ENCODE measurements at regions not wholly inside any gene's neighbourhood (a gene's known extent, or its start where the extent isn't known, plus 50 kb on each side); places are given as distances from the start of the nearest gene placed in this dataset.

GRCh38 chr20:37643400-37643799, 50.4 kb upstream of the CTNNBL1 start:
- no peak for DNase-seq (ENCODE audit: low spot score, unreplicated experiment)
- H3K27me3 Mint-ChIP-seq, result peaks cover 37% of the 10 kb centered on the region
- no peaks in the 10 kb centered on the region for H3K36me3 Mint-ChIP-seq (ENCODE audit: insufficient read depth)
- peaks cover 7% of the 10 kb centered on the region for H3K4me1 Mint-ChIP-seq (ENCODE audit: low read depth)
- no peak overlapping the region for H3K4me3 Mint-ChIP-seq (ENCODE audit: low read depth)
- no peaks in the 10 kb centered on the region for H3K9me3 Mint-ChIP-seq (ENCODE audit: low read depth)
- TF ChIP-seq CTCF (IDR thresholded peaks at IDR 0.05; ENCODE audit: unreplicated experiment), result no peak
- H3K27ac Mint-ChIP-seq, result no peak overlapping the region

GRCh38 chr20:37642246-37642645, 51.6 kb upstream of the CTNNBL1 start:
- no peak for DNase-seq (ENCODE audit: low spot score, unreplicated experiment)
- Mint-ChIP-seq H3K27me3 (peaks cover 37% of the 10 kb centered on the region), H3K4me3 (ENCODE audit: low read depth) (no peak overlapping the region), H3K4me1 (ENCODE audit: low read depth) (peaks cover 7% of the 10 kb centered on the region), H3K9me3 (ENCODE audit: low read depth) (no peaks in the 10 kb centered on the region), H3K27ac (no peak overlapping the region), H3K36me3 (ENCODE audit: insufficient read depth) (no peaks in the 10 kb centered on the region)
- TF ChIP-seq CTCF (IDR thresholded peaks at IDR 0.05; ENCODE audit: unreplicated experiment), result no peak

- H3K9me3 Mint-ChIP-seq (ENCODE audit: low read depth), result no peaks in the 10 kb centered on the region
- no peak overlapping the region for H3K4me3 Mint-ChIP-seq (ENCODE audit: low read depth)
- H3K27me3 Mint-ChIP-seq, result peaks cover 37% of the 10 kb centered on the region
- TF ChIP-seq CTCF (IDR thresholded peaks at IDR 0.05; ENCODE audit: unreplicated experiment), result no peak
- peaks cover 10% of the 10 kb centered on the region for H3K4me1 Mint-ChIP-seq (ENCODE audit: low read depth)
- no peak overlapping the region for H3K27ac Mint-ChIP-seq
- no peak for DNase-seq (ENCODE audit: low spot score, unreplicated experiment)
- no peaks in the 10 kb centered on the region for H3K36me3 Mint-ChIP-seq (ENCODE audit: insufficient read depth)
These were observed 52.9 kb upstream of the CTNNBL1 start for GRCh38 chr20:37640600-37641561.

GRCh38 chr20:37638527-37638926, 55.3 kb upstream of the CTNNBL1 start:
- peaks cover 35% of the 10 kb centered on the region for H3K27me3 Mint-ChIP-seq
- H3K4me3 Mint-ChIP-seq (ENCODE audit: low read depth), result no peak overlapping the region
- H3K9me3 Mint-ChIP-seq (ENCODE audit: low read depth), result no peaks in the 10 kb centered on the region
- H3K27ac Mint-ChIP-seq, result no peak overlapping the region
- H3K4me1 Mint-ChIP-seq (ENCODE audit: low read depth), result peaks cover 10% of the 10 kb centered on the region
- DNase-seq (ENCODE audit: low spot score, unreplicated experiment), result no peak
- no peak for TF ChIP-seq CTCF (IDR thresholded peaks at IDR 0.05; ENCODE audit: unreplicated experiment)
- no peaks in the 10 kb centered on the region for H3K36me3 Mint-ChIP-seq (ENCODE audit: insufficient read depth)

GRCh38 chr20:37636977-37637376, 56.9 kb upstream of the CTNNBL1 start:
- Mint-ChIP-seq H3K27ac (no peak overlapping the region), H3K36me3 (ENCODE audit: insufficient read depth) (no peaks in the 10 kb centered on the region), H3K4me1 (ENCODE audit: low read depth) (peaks cover 10% of the 10 kb centered on the region), H3K9me3 (ENCODE audit: low read depth) (no peaks in the 10 kb centered on the region), H3K4me3 (ENCODE audit: low read depth) (no peak overlapping the region), H3K27me3 (peaks cover 36% of the 10 kb centered on the region)
- DNase-seq (ENCODE audit: low spot score, unreplicated experiment), result no peak
- no peak for TF ChIP-seq CTCF (IDR thresholded peaks at IDR 0.05; ENCODE audit: unreplicated experiment)
